K562 (cell line): ENCODE measurements at regions not wholly inside any gene's neighbourhood (a gene's known extent, or its start where the extent isn't known, plus 50 kb on each side); places are given as distances from the start of the nearest gene placed in this dataset.

Experiments used
- ATAC-seq: fragments of 200-7000 bp; cut with Tn5 transposase; 3 replicates; pipeline ENCODE4 v1.9.1; 2020; ENCODE audit warnings: moderate library complexity
- BruUV-seq: library from RNA; stranded (reverse); fragments of 400-500 nt; replicated peaks from 2 replicates; lab custom pipeline; 2021; lab: Mats Ljungman, UMichigan
- CTCF ChIA-PET: fragments of 300-600 bp; formaldehyde crosslinking; extraction: SDS; loops from one replicate; lab custom pipeline; 2021; ENCODE audit warnings: low intra/inter-chr PET ratio; lab: Yijun Ruan, JAX
- POLR2A ChIA-PET: fragments of 300-600, 350-650 bp; sonication (Branson Sonifier 250); formaldehyde crosslinking; extraction: SDS; loops from one replicate; lab custom pipeline; 2021; ENCODE audit warnings: antibody characterized with exemption, inconsistent platforms; lab: Yijun Ruan, JAX
- DNase-seq, 4 experiments: peaks; one replicate each; pipeline versions ENCODE4 v3.0.0 to v3.0.0-alpha.2; 2011 to 2018; ENCODE audit warnings: low spot score in 3 of 4, mixed read lengths in 3 of 4; ENCODE audit errors: extremely low read depth in 1 of 4
- FAIRE-seq: peaks from 2 replicates; lab custom pipeline; 2011; peaks lifted over from hg19 to GRCh38; lab: Jason Lieb, UNC
- H2AFZ ChIP-seq: 2 replicates; pipeline ENCODE4 v1.6.0; 2011; ENCODE audit warnings: low read depth, low read length, control low read depth, inconsistent platforms
- H3K27ac ChIP-seq: fragments of 200-600 bp; 3 replicates; pipeline ENCODE4 v1.8.0; 2011; ENCODE audit warnings: low read depth, mild to moderate bottlenecking, control low read depth, inconsistent platforms, low read length, moderate library complexity, mixed read lengths; ENCODE audit errors: extremely low read depth
- H3K27me3 ChIP-seq, 2 experiments: fragments of 300-600 bp in 1 of 2; 2 replicates in 1 of 2; 3 replicates in 1 of 2; pipeline versions ENCODE4 v1.6.0 to v1.8.0; 2011; ENCODE audit warnings: inconsistent platforms in 2 of 2, low read length in 2 of 2, mild to moderate bottlenecking in 1 of 2, mixed read lengths in 1 of 2, moderate library complexity in 1 of 2; ENCODE audit not compliant: control insufficient read depth in 2 of 2, insufficient read depth in 2 of 2
- H3K36me3 ChIP-seq: fragments of 300-600 bp; 3 replicates; pipeline ENCODE4 v1.8.0; 2011; ENCODE audit warnings: mild to moderate bottlenecking, low read length, inconsistent platforms; ENCODE audit not compliant: control insufficient read depth, insufficient read depth
- H3K4me1 ChIP-seq, 2 experiments: fragments of 200-600 bp in 1 of 2; replicated peaks in 1 of 2; 2 replicates in 1 of 2; 3 replicates in 1 of 2; pipeline versions ENCODE4 v1.5.1 to v1.8.0; 2011; ENCODE audit warnings: inconsistent platforms in 2 of 2, low read length in 2 of 2, mild to moderate bottlenecking in 1 of 2, mixed read lengths in 1 of 2, moderate library complexity in 1 of 2; ENCODE audit not compliant: control insufficient read depth in 2 of 2, insufficient read depth in 2 of 2
- H3K4me2 ChIP-seq: 2 replicates; pipeline ENCODE4 v1.6.1; 2011; ENCODE audit warnings: low read length, control low read depth, inconsistent platforms, mixed read lengths; ENCODE audit not compliant: insufficient read depth
- H3K4me3 ChIP-seq: fragments of 200-600 bp; sonication (generic), shearing (Covaris generic); 2 replicates; pipeline ENCODE4 v1.5.1; 2016; ENCODE audit warnings: control low read depth, inconsistent platforms
- H3K79me2 ChIP-seq: fragments of 200-600 bp; 3 replicates; pipeline ENCODE4 v1.8.0; 2011; ENCODE audit warnings: low read length, inconsistent platforms; ENCODE audit not compliant: control insufficient read depth, insufficient read depth
- H3K9ac ChIP-seq, 2 experiments: 2 replicates each; pipeline versions ENCODE4 v1.6.0 to v1.6.1; 2011; ENCODE audit warnings: low read depth in 2 of 2, low read length in 2 of 2, control low read depth in 1 of 2, inconsistent platforms in 1 of 2, mild to moderate bottlenecking in 1 of 2, mixed read lengths in 1 of 2; ENCODE audit not compliant: insufficient read depth in 1 of 2
- H3K9me1 ChIP-seq: one replicate; pipeline ENCODE4 v1.6.0; 2011; ENCODE audit warnings: inconsistent platforms, mild to moderate bottlenecking, low read length, moderate library complexity; ENCODE audit not compliant: control insufficient read depth, insufficient read depth
- H3K9me3 ChIP-seq: replicated peaks from 2 replicates; pipeline ENCODE4 v1.5.1; 2011; ENCODE audit warnings: low read depth, low read length, inconsistent platforms; ENCODE audit not compliant: control insufficient read depth, insufficient read depth
- H4K20me1 ChIP-seq: replicated peaks from 2 replicates; pipeline ENCODE4 v1.6.1; 2011; ENCODE audit warnings: low read length, inconsistent platforms, mixed read lengths; ENCODE audit not compliant: control insufficient read depth, insufficient read depth
- BRF2 ChIP-seq: IDR thresholded peaks from 3 replicates; pipeline ENCODE4 v1.6.1; 2011; ENCODE audit warnings: borderline replicate concordance, mild to moderate bottlenecking; ENCODE audit not compliant: insufficient read length, insufficient read depth
- CBFA2T3 ChIP-seq: fragments of 450-650 bp; IDR thresholded peaks from 2 replicates; pipeline ENCODE4 v1.6.1; 2017
- EHMT2 ChIP-seq: fragments of 450-650 bp; IDR thresholded peaks from 2 replicates; pipeline ENCODE4 v1.6.1; 2018; ENCODE audit warnings: antibody characterized with exemption
- ELF1 ChIP-seq: fragments of 200-800 bp; sonication (Bioruptor generic); IDR thresholded peaks from 2 replicates; pipeline ENCODE4 v1.6.1; 2016; ENCODE audit warnings: missing genetic modification characterization, missing compliant biosample characterization
- KLF6 ChIP-seq: fragments of 250-450 bp; sonication (Bioruptor Pico); IDR thresholded peaks from 2 replicates; pipeline ENCODE4 v1.4.0; 2020; ENCODE audit warnings: mild to moderate bottlenecking, moderate library complexity, borderline replicate concordance
- MCM2 ChIP-seq: fragments of 450-650 bp; IDR thresholded peaks from 2 replicates; pipeline ENCODE4 v1.6.1; 2017; ENCODE audit warnings: low read depth, mild to moderate bottlenecking
- NFYB ChIP-seq: IDR thresholded peaks from 2 replicates; pipeline ENCODE4 v1.6.1; 2011; ENCODE audit warnings: mild to moderate bottlenecking, moderate library complexity; ENCODE audit not compliant: insufficient read length; ENCODE audit errors: extremely low read depth
- NR2C1 ChIP-seq, 2 experiments: fragments of 450-650 bp; IDR thresholded peaks; 2 replicates each; pipeline ENCODE4 v1.6.1; 2017; ENCODE audit warnings: mild to moderate bottlenecking in 2 of 2, antibody characterized with exemption in 1 of 2, inconsistent platforms in 1 of 2, missing compliant biosample characterization in 1 of 2, missing genetic modification characterization in 1 of 2
- POU5F1 ChIP-seq: fragments of 150-350 bp; IDR thresholded peaks from 2 replicates; pipeline ENCODE4 v1.6.1; 2014; ENCODE audit warnings: borderline replicate concordance, low read length, low read depth, mild to moderate bottlenecking; ENCODE audit not compliant: partially characterized antibody
- SAP30 ChIP-seq: fragments of 200-600 bp; sonication (generic); IDR thresholded peaks from 2 replicates; pipeline ENCODE4 v1.6.1; 2012; ENCODE audit warnings: borderline replicate concordance, low read depth, mild to moderate bottlenecking, moderate library complexity, low read length, control low read depth, inconsistent platforms; ENCODE audit not compliant: insufficient read depth, poor library complexity, severe bottlenecking
- SRSF9 ChIP-seq: fragments of 200-400 bp; formaldehyde crosslinking; IDR thresholded peaks from 2 replicates; pipeline ENCODE4 v1.6.1; 2017; ENCODE audit warnings: low read depth, low read length, borderline replicate concordance
- STAG1 ChIP-seq: sonication (generic); formaldehyde crosslinking; IDR thresholded peaks from 2 replicates; pipeline ENCODE4 v1.5.0; 2020; ENCODE audit warnings: missing genetic modification reagents, borderline replicate concordance
- ZNF174 ChIP-seq: fragments of 250-450 bp; sonication (Bioruptor Pico); IDR thresholded peaks from 2 replicates; pipeline ENCODE4 v1.4.0; 2020; ENCODE audit warnings: mild to moderate bottlenecking
- ZNF3 ChIP-seq: fragments of 250-450 bp; sonication (Bioruptor Pico); IDR thresholded peaks from 2 replicates; pipeline ENCODE4 v1.5.0; 2021; ENCODE audit warnings: mild to moderate bottlenecking, moderate library complexity
- WGBS: fragments of 100-300 bp; shearing (Covaris generic); methylation state at CpG from one replicate; pipeline ENCODE4 v1.1.6; 2016; ENCODE audit warnings: low coverage, mixed read lengths; ENCODE audit not compliant: insufficient coverage; ENCODE audit errors: missing lambda C conversion rate; 5-methylcytosine and 5-hydroxymethylcytosine counted together
- in situ Hi-C: fragments of 300-500 bp; cut with MboI; formaldehyde crosslinking; loops from 4 replicates; pipeline ENCODE4 v1.15.0; 2018; ENCODE audit warnings: inconsistent platforms, mixed read lengths
- intact Hi-C: fragments of 100-400 bp; cut with micrococcal nuclease; formaldehyde crosslinking; loops from 2 replicates; pipeline ENCODE4 v1.14.2; 2022

GRCh38 chr6:80541886-80542285, 435.4 kb downstream of the BCKDHB start:
- CTCF ChIA-PET: no interaction called here
- no peaks in the 10 kb centered on the region for H3K79me2 ChIP-seq
- no peak overlapping the region for H3K4me2 ChIP-seq
- H4K20me1 ChIP-seq: no peaks in the 10 kb centered on the region
- H3K27ac ChIP-seq: no peak overlapping the region
- in situ Hi-C loops: no loop called here
- DNase-seq (no peak), ATAC-seq (no peak), FAIRE-seq (no peak)
- H3K9ac ChIP-seq: no peak overlapping the region
- no peaks in the 10 kb centered on the region for H3K36me3 ChIP-seq
- no peaks in the 10 kb centered on the region for H3K27me3 ChIP-seq
- 0% methylated on average over 3 of the region's 3 CpGs for WGBS
- no peak overlapping the region for H3K4me3 ChIP-seq
- no peaks in the 10 kb centered on the region for H3K9me1 ChIP-seq
- no peaks in the 10 kb centered on the region for H3K9me3 ChIP-seq
- POLR2A ChIA-PET: no interaction called here
- TF ChIP-seq POU5F1: no peak
- no peak for TF ChIP-seq NR2C1 (IDR thresholded peaks at IDR 0.05)
- no peak for TF ChIP-seq NR2C1 (tag; IDR thresholded peaks at IDR 0.05)
- TF ChIP-seq CBFA2T3: no peak
- TF ChIP-seq MCM2: no peak
- TF ChIP-seq, all 486 proteins: peak for 0
- intact Hi-C loops: no loop called here
- Histone ChIP-seq H2AFZ (no peak overlapping the region), H3K4me1 (no peaks in the 10 kb centered on the region)
- BruUV-seq: no TSS peak

GRCh38 chr6:80541181-80541580, 434.7 kb downstream of the BCKDHB start:
- Histone ChIP-seq H3K27me3 (no peaks in the 10 kb centered on the region), H3K9me3 (no peaks in the 10 kb centered on the region), H3K36me3 (no peaks in the 10 kb centered on the region), H3K9ac (no peak overlapping the region), H3K4me2 (no peak overlapping the region), H3K4me1 (no peaks in the 10 kb centered on the region), H2AFZ (no peak overlapping the region), H4K20me1 (no peaks in the 10 kb centered on the region), H3K27ac (no peak overlapping the region), H3K79me2 (no peaks in the 10 kb centered on the region), H3K4me3 (no peak overlapping the region), H3K9me1 (no peaks in the 10 kb centered on the region)
- ChIA-PET POLR2A (no interaction called here), CTCF (no interaction called here)
- ATAC-seq (no peak), DNase-seq (no peak), FAIRE-seq (no peak)
- no TSS peak for BruUV-seq
- intact Hi-C loops (no loop called here), in situ Hi-C loops (no loop called here)
- TF ChIP-seq SRSF9 (no peak), KLF6 (CRISPR knock-in tag) (no peak), BRF2 (no peak), ELF1 (tag) (no peak), SAP30 (no peak), ZNF3 (no peak), EHMT2 (no peak), ZNF174 (CRISPR knock-in tag) (no peak), STAG1 (no peak), NFYB (no peak)
